ENCODE measurements at regions not wholly inside any gene's neighbourhood (a gene's known extent, or its start where the extent isn't known, plus 50 kb on each side); places are given as distances from the start of the nearest gene placed in this dataset.
"Not testable (repeated sequence)": the region's sequence is repeated elsewhere in the genome, so short reads cannot be mapped to it uniquely, and the experiment has no call there.

GRCh38 chr15:31669158-31669908 is 342.7 kb downstream of the KLF13 start:
- not testable (repeated sequence) for DNase-seq (ENCODE audit: low read depth, low spot score)

DNA sequence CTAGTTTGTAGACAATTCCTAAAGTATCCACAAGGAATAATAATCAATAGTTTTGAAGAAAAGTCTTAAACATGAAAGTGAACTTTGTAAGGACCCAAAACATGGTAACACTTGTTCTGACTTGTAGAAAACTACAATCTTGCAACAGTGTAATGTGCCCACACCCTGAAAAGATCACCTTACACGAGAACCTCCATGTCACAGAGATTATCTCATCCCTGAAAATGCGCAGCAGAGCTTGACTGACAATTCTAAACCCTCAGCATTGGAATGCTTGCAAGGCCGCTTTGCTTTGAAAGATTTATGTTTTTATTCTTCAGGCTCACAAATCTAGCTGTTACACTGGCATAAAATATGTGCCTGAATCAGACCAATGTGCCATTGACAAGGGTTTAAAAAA is 346.6 kb downstream of the KLF13 start:
- DNase-seq (ENCODE audit: low read depth, low spot score): not testable (repeated sequence)

DNA sequence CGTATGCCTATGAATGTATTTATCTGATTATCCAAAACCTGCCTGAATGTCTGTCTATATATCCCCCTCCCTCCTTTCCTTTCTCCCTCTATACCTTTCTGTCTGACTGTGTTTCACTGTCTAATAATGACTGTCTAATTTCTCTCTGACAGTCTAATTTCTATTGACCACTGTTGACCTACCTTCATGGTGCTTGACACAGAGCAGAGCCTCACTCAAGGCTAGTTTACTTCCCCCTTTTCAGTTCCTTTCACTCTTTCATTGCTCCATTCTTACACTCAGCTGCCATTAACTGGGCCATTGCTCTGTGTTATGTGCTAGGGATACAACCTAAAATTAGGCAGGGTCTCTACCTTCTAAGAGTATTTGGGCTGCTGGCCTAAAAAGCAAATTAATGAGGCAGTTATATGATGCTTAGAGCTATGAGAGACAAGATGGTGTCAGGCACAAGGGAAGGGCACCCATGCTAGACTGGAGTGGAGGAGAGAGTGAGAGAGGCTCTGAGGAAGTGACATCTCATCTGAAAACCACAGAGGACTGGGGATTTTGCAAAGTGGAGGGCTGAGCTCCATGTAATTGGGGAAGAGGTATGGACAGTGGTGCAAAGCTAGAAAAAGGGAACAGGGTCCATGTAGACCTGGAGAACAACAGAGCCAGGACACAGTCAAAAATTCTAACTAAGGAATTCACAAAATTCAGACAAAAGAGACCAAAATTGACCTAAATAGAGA is 348.6 kb upstream of the CHRNA7 start:
- DNase-seq (ENCODE audit: low read depth, low spot score): not testable (repeated sequence)

DNA sequence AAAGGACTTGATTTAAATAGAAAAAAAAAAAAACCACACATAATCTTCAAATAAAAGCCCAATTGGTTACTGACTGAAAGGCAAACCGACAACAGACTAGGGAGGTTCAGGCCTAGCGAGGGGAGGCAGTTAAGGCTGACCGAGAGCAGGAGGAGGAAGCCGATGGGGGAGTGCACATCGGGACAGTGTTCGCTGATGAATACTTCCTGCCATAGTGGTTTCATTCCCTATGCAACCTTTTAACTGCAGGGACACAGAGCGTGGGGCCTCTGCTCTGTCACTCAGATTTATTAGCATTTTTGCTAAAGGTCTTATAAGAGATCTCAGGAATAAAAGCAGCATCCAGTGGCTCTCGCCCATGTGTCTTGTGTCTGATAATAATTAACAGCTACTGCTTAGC is 343.2 kb upstream of the CHRNA7 start:
- DNase-seq (ENCODE audit: low read depth, low spot score): not testable (repeated sequence)

- DNase-seq (ENCODE audit: low read depth, low spot score): not testable (repeated sequence)
Measured at GRCh38 chr15:31696509-31696908, 333.8 kb upstream of the CHRNA7 start.

GRCh38 chr15:31705076-31705678 is 325.1 kb upstream of the CHRNA7 start:
- not testable (repeated sequence) for DNase-seq (ENCODE audit: low read depth, low spot score)

GRCh38 chr15:31707944-31708702 is 322.2 kb upstream of the CHRNA7 start:
- not testable (repeated sequence) for DNase-seq (ENCODE audit: low read depth, low spot score)

DNA sequence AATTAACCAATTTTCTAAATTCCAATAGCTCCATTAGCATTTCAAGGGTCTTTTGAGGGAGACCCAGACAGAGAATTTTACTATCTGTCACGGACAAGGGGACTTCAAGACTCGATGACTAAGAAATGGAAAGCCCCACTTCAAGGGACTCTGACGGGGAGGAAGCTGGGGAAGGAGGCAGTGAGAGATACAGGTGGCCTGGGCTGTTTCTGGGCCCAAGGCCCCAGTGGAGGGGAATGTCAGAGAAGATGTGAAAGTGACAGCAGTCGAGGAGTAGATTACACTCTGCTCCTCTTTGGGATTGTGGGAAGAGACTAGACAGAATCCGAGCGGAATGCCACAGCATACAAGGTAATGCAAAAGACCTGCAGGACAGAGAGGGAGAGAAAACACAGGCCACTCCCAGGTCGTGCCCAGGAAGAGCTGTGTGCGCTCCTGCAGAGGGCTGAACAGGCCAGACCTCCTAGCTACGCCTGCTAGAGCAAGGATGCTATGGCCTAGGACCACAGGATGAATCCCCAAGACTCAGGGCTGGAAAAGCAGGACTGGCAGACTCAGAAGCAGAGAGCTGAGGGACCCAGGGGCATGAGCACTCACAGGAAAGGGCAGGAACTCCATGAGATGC is 321.5 kb upstream of the CHRNA7 start:
- DNase-seq (ENCODE audit: low read depth, low spot score): not testable (repeated sequence)

GRCh38 chr15:31709479-31709878 is 320.8 kb upstream of the CHRNA7 start:
- not testable (repeated sequence) for DNase-seq (ENCODE audit: low read depth, low spot score)

GRCh38 chr15:31710806-31711205 is 319.5 kb upstream of the CHRNA7 start:
- DNase-seq (ENCODE audit: low read depth, low spot score): not testable (repeated sequence)

- DNase-seq (ENCODE audit: low read depth, low spot score): not testable (repeated sequence)
Measured at GRCh38 chr15:31715208-31715607, 315.1 kb upstream of the CHRNA7 start.

GRCh38 chr15:31718625-31719024 is 311.7 kb upstream of the CHRNA7 start:
- not testable (repeated sequence) for DNase-seq (ENCODE audit: low read depth, low spot score)

GRCh38 chr15:31719396-31720022 is 310.8 kb upstream of the CHRNA7 start:
- not testable (repeated sequence) for DNase-seq (ENCODE audit: low read depth, low spot score)

- not testable (repeated sequence) for DNase-seq (ENCODE audit: low read depth, low spot score)
Measured at GRCh38 chr15:31723019-31723418, 307.3 kb upstream of the CHRNA7 start.

- not testable (repeated sequence) for DNase-seq (ENCODE audit: low read depth, low spot score)
Measured at GRCh38 chr15:31724903-31725302, 305.4 kb upstream of the CHRNA7 start.

- not testable (repeated sequence) for DNase-seq (ENCODE audit: low read depth, low spot score)
Measured at GRCh38 chr15:31725619-31726018, 304.7 kb upstream of the CHRNA7 start.

- no peak for DNase-seq (ENCODE audit: low read depth, low spot score)
Measured at GRCh38 chr15:31727612-31728011, 302.7 kb upstream of the CHRNA7 start.

DNA sequence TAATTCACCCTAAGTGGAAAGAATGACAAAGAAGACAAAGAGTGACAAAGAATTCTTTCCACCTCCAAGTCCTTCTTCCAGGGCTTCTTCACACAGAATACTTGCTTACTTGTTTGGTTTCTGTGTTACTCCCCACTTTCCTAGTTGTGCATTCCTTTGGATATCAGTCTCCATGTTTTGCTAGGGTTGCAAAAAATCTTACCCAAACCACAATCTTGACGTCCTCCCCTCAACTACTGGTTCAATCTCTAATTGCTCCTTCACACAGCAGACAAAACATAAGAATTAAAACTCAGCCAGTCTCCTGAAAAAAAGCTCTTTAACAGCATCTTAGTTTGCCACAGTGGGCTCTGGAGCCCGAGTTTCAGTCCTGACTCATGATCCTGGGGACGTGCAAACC is 297.6 kb upstream of the CHRNA7 start:
- no peak for DNase-seq (ENCODE audit: low read depth, low spot score)

DNA sequence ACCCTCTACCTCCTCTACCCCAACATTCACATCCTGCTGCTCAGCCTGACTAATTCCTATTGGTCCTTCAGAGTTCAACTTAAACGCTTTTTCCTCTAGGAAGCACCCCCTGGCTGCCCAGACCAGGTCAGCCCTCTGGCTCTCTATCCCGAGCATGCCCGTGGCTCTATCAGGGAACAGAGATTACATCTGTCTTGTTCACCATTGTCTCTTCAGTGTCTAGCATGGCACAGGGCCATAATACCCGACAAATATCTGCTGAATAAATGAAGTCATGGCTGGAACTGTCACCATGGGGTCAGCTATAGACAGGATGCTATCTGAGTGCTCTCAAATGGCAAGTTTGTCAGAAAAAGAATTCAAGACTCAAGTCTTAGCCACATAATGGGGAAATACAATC is 296.9 kb upstream of the CHRNA7 start:
- no peak for DNase-seq (ENCODE audit: low read depth, low spot score)

DNA sequence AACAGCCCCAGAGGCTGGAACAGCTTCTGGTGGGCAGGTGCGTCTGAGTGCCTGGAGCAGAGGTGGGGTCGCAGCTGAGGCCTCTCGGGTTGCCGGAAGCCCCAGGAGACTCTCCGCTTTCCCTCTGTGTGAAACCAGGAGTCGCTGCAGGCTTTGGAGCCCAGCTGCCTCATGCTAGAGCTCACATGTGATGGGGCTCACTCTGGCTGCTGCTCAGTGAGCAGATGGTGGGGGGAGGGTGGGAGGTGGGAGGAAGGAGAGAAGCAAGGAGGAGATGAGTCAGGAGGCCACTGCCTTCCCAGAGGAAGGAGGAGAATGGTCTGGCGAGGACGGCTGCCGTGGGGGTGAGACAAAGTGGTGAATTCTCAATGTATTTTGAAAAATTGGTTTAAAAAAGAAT is 290.1 kb upstream of the CHRNA7 start:
- DNase-seq (ENCODE audit: low read depth, low spot score): no peak

DNA sequence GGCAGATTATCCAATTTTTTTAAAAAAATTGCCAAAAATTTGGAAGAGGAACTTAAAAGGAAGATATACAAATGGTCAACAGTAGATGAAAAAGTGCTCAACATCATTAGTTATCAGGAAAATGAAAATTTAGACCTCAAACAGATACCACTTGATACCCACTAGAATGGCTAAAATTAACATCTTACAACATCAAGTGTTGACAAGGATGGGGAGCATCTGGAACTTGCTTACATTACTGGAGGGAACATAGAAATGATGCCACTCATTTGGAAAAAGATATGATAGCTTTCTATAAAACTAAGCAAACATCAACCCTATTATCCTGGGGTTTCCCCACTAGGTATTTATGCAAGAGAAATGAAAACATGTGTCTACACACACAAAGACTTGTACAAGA is 284.5 kb upstream of the CHRNA7 start:
- no peak for DNase-seq (ENCODE audit: low read depth, low spot score)

Data from pulmonary artery endothelial cell (primary cell).